ENCODE measurements at regions not wholly inside any gene's neighbourhood (a gene's known extent, or its start where the extent isn't known, plus 50 kb on each side); places are given as distances from the start of the nearest gene placed in this dataset.
A peak's percentile ranks its signal among the peaks of the same experiment; 100 is the strongest.

DNA sequence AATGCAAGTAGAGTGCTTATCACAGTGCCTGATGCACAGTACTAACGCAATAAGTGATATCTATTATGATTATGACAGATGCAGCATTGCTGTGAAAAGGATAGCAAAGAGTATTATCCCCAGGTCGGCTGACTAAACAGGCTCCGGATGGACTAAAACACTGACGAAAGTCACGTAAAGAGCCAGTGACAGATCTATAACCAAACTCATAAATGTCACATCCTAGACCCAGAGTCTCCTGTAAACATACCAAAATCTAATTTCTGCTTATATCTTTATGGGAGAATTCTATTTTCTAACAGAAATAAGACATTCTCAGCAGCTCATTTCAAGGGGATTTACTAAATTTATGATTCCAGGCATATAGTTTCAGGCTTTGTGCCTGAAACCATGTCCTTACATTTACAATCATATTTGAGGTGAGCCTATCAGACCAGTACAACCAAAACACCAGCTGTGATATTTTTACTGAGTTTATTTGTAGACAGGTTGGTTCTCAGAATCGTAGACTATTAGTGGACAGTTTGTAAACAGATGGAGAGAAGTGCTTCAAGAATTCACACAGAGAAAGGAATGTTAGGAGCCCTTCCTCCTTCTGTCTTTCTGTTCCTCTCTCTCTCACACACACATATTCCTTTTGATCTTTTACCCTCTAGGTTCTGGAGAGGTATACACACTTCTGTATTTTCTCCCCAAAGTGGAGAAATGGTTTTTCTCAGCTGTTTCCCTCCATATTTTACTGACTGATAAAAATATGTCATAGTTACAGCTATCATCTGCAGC lies 52.4 kb upstream of the WDR26 start:
- DNase-seq: no peak

DNA sequence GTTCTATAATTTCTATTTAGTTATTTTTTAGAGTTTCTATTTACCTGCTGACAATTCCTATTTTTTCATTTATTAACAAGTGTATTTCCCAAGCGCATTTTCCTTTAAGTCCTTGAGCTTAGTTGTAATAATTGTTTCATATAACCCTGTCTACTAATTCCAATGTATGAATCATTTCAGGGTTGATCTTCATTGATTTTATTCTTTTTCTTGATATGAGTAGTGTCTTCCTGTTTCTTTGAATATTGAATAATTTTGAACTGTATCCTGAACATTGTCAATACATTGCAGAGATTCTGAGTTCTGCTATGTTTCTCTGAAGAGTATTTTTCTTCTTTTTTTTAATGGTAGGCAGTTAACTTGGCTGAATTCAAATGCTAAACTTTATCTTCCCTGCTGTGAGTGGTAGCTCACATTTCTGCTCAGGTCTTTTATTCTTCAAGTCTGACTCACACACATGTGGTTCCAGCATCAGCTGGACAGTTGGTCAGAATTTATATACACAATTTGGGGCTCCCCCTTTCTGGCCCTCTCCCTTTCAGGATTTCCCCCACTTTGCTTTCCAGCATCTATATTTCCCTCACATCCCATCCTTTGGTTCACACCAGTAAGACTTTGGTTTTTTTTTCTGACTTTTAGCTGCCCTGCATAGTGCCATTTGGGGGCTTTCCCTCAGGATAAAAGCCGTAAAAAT lies 54.4 kb upstream of the WDR26 start:
- DNase-seq: no peak

DNA sequence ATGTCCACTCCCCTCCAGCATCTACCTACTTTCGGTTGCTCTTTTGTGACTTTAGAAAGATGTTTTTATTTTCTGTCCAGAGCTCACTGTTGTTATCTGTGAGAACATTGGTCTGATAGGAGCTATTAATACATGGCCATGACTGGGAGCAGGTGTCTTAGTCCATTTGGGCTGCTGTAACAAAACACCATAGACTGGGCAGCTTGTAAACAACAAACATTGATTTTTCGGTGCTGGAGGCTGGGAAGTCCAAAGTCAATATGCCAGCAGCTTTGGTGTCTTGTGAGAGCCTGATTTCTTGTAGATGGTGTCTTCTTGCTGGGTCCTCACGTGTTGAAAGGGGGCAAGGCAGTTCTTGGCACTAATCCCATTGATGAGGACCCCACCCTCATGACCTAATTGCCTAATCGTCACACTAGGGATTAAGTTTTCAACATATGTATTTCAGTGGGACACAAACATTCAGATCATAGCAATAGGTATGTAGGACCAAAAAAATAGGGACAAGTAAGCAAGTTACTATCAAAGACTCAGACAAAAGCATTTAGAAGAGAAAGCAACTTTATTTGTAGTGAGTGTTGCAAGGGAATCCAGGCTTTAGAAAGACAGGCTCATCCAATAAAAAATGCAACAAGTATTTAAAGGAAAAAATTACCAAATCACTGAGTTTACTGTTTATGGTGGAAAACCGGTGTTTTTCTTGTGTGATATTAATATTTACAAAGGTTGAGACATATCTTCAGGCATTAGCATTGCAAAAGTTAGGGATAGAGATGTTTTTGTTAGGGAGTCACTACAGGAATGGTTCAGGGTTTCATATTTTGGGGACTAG lies 55.2 kb upstream of the WDR26 start:
- no peak for DNase-seq

GRCh38 chr1:224490549-224491537 lies 56.2 kb upstream of the WDR26 start:
- no peak for DNase-seq

- no peak for DNase-seq
Observed at GRCh38 chr1:224492015-224492414, 57.4 kb upstream of the WDR26 start.

DNA sequence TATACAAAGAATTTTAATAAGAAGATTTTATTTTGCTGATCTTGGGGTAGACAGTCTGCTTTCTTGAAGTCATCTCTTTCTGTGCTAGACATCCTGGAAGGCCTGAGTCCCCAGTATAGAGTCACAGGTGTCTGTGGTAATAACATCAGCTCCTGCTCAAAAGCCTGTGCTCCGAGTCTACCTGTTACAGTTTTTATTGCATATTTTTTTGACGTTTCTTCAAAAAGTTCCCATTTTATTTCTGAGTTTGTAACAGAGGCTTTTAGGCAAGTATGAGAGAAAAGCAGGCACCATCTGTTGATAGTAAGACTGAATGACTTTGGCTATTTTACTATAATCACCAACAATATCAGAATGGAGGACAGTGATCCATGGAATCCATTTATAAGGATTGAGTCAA lies 58.0 kb upstream of the WDR26 start:
- no peak for DNase-seq

GRCh38 chr1:224493269-224493668 lies 58.7 kb upstream of the WDR26 start:
- no peak for DNase-seq

GRCh38 chr1:224494343-224494742 lies 59.7 kb upstream of the WDR26 start:
- DNase-seq: no peak

GRCh38 chr1:224495866-224496265 lies 61.3 kb upstream of the WDR26 start:
- DNase-seq: no peak

DNA sequence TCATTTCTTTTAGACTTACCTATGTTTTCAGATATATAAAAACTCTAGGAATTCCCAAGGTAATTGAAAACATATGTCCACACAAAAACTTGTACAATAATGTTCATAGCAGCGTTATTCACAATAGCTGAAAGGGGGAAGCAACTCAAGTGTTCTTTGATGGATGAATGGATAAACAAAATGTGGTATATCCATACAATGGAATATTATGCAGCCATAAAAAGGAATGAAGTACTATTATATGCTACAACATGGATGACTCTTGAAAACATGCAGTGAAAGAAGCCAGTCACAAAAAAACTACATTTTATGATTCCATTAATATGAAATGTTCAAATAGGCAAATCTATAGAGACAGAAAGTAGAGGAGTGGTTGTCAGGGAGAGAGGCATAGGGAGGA lies 62.2 kb upstream of the WDR26 start:
- no peak for DNase-seq

DNA sequence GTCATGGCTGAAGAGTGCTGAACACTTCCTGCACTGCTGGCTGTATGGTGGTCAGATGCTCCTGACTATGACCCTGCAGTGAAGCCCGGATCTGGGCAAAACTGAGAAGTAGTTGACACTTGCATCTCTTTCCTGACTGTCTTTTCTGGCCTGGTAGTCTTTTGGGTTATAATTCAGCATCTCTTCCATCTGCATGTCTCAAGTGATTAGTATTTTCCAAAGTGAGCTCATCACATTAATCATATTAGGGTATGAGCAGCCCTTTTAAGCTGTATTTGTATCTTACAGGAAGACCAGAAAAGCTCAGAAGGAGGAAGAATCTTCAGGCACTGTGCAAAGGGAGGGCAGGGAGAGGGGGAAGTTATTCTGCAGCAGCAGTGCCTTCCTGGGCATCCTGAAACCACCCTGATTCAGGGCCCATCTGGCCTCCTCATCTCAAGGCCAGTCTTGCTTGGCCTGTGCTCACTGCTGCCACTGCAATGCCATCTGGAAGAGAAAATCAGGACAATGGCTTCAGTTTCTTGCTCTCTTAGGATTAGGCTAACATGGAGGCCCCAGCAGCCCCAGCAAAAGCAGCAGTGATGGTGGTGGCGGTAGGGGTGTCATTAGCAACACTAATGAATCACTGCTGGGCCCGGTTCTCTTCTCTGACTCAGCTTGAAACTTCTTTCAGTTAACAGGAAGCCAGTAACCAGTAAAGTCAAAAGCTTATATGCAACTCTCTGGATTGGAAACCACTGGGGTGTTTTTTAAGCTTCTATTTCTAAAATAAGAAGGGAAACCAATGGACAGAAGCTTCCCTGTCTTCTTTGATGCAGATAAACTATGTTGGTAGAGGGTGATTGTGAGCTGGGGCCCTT lies 63.3 kb upstream of the WDR26 start:
- peak in 23 of 58 donors; percentile 3 to 64 (median 16) for DNase-seq

- DNase-seq: peak in 5 of 58 donors; percentile 4 to 20 (median 12)
Observed at GRCh38 chr1:224498574-224499170, 64.1 kb upstream of the WDR26 start.

- DNase-seq: no peak
Observed at GRCh38 chr1:224499204-224499603, 64.6 kb upstream of the WDR26 start.

DNA sequence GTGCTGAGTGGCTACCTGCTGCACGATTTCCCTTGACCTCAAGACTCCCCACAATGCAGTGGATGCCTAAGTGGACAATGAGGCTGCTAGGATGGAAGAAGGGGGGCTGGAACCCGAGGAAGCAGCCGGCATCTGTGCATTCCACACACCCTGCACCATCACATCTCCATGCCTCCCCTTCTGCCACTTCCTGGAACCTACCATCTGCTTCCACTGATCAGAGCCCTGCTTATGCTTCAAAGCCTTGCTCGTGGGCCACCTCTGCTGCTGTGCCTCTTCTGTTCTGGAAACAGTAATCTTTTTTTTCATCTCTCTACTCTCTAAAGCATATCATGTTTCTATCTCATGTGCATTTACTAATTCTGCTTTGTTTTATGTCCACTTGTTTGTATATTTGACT lies 66.2 kb upstream of the WDR26 start:
- no peak for DNase-seq

- no peak for DNase-seq
Observed at GRCh38 chr1:224501836-224502235, 67.2 kb upstream of the WDR26 start.

GRCh38 chr1:224502459-224503160 lies 68.0 kb upstream of the WDR26 start:
- peak in 4 of 58 donors; percentile 0 to 58 (median 16) for DNase-seq

DNA sequence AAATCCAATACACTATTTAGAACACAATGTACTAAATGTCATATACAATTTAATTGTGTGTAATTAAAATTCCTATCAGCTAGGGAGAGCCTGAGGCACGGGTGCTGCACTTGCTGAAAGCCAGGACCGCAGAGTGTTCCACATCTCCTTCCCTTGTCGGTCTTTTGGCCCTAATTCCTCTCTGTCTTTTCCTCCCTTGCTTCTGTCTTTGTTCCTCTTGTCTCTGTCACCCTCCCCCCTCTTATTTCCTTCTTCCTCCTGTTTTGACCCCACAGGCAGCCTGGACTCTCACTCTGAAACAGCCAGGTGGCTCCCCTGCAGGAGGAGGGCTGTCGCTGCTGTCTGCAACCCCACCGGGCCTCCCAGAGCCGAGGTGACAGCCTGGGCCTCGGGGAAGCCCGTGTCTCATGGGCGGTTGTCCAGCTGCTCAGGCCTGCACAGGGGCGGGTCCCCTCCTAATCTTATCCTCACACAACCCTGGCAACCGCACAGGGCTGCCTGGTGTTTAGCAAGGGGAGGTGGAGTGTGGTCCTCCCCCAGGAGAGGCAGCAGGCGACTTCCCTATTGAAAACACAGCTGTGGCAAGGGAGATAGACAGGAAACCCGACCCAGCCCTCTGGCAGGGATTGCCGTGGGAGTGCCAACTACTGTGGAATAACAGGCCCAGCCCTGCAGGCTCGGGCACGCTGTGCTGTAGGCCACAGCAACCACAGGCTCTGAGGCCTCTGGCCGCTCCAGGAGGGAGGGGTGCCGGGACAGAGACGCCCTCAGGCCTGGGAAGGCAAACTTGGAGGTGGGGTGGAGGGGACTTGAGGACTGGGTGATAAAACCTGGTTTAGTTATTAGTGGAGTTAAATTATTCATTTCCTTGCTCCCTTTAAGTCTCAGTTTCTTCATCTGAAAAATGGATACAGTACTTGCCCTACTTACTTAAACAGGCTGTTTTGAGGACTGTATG lies 68.8 kb upstream of the WDR26 start:
- peak in 56 of 58 donors; percentile 16 to 81 (median 54) for DNase-seq

Data from anterior cingulate cortex (tissue), 58 donors.